Gastrocnemius medialis (tissue), 4 donors: ENCODE measurements at regions not wholly inside any gene's neighbourhood (a gene's known extent, or its start where the extent isn't known, plus 50 kb on each side); places are given as distances from the start of the nearest gene placed in this dataset.

ENCODE experiments used
- ATAC-seq, 2 donors: fragments of 150-250 bp; one replicate each; pipeline ENCODE4 v1.9.1; 2016
- DNase-seq, 2 donors: peaks; one replicate each; pipeline ENCODE4 v3.0.0-alpha.2; 2019
- H3K27ac ChIP-seq, 4 donors: fragments of 200-600 bp; sonication (generic); 1 replicate in 1 of 4; 2 replicates in 3 of 4; pipeline ENCODE4 v1.5.1; 2016 to 2018; ENCODE audit warnings: mild to moderate bottlenecking in 2 of 4, moderate library complexity in 1 of 4
- H3K27me3 ChIP-seq, 3 donors: fragments of 200-600 bp; sonication (generic) in 2 of 3; 1 replicate in 1 of 3; 2 replicates in 2 of 3; pipeline versions ENCODE4 v1.5.1 to v1.6.0; 2016 to 2019; ENCODE audit warnings: mild to moderate bottlenecking in 1 of 3, moderate library complexity in 1 of 3
- H3K36me3 ChIP-seq, 2 donors: fragments of 200-600 bp; sonication (generic) in 1 of 2; one replicate each; pipeline ENCODE4 v1.5.1; 2017 to 2018
- H3K4me1 ChIP-seq, 2 donors: fragments of 200-600 bp; sonication (generic) in 1 of 2; one replicate each; pipeline ENCODE4 v1.5.1; 2016 to 2017; ENCODE audit warnings: mild to moderate bottlenecking in 2 of 2
- H3K4me3 ChIP-seq, 4 donors: fragments of 200-600 bp; sonication (generic) in 3 of 4; 1 replicate in 1 of 4; 2 replicates in 3 of 4; pipeline ENCODE4 v1.5.1; 2016 to 2019; ENCODE audit warnings: mild to moderate bottlenecking in 2 of 4
- H3K9me3 ChIP-seq, 3 donors: fragments of 200-600 bp; sonication (generic) in 2 of 3; 1 replicate in 1 of 3; 2 replicates in 2 of 3; pipeline ENCODE4 v1.5.1; 2016 to 2019
- POLR2A ChIP-seq, 2 donors: fragments of 450-650 bp; IDR thresholded peaks; one replicate each; pipeline ENCODE4 v1.6.1; 2017; ENCODE audit warnings: antibody characterized with exemption in 2 of 2, mild to moderate bottlenecking in 2 of 2, moderate library complexity in 2 of 2
- in situ Hi-C, 4 donors: fragments of 200-750 bp; cut with MboI; loops; one replicate each; pipeline versions ENCODE4 v1.15.0 to v1.8.0; 2017; ENCODE audit warnings: low sequenced_read_pairs in 4 of 4
- intact Hi-C: fragments of 100-400 bp; cut with DNase I; formaldehyde crosslinking; loops from one replicate; pipeline ENCODE4 v1.15.1; 2023; ENCODE audit warnings: low total_unique reads
- TF ChIP-seq, protein P1 (sequence below), 5 experiments: fragments of 450-650 bp in 3 of 5; fragments of 200-600 bp in 2 of 5; sonication (generic) in 2 of 5; IDR thresholded peaks in 4 of 5; conservative IDR thresholded peaks in 1 of 5; 1 replicate in 4 of 5; 2 replicates in 1 of 5; pipeline ENCODE4 v1.5.1; 2016 to 2019; ENCODE audit warnings: antibody characterized with exemption in 5 of 5, mild to moderate bottlenecking in 3 of 5, moderate library complexity in 3 of 5

DNA sequence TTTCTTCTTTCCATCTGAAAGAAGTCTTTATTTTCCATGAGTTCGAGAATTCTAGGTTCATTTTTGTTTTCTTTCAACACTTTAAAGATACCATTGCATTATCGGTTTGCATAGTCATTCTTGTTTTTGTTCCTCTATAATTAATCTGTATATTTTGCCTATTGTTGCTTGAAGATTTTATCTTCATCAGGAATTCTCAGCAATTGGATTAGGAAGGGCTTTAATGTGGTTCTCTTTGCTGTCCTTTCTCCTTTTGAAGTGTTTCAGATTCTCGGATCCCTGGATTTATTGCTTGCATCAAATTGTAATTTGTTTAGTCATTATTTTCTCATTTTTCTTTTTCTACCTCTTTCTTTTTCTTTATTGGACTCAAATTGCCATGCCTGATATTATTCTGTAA, 609.8 kb downstream of the TLR4 start:
- Histone ChIP-seq H3K9me3 (no peaks in the 10 kb centered on the region), H3K36me3 (no peaks in the 10 kb centered on the region), H3K4me3 (no peak overlapping the region), H3K27me3 (no peaks in the 10 kb centered on the region), H3K27ac (no peak overlapping the region), H3K4me1 (no peaks in the 10 kb centered on the region)
- no peak for ATAC-seq
- TF ChIP-seq, protein P1, sequence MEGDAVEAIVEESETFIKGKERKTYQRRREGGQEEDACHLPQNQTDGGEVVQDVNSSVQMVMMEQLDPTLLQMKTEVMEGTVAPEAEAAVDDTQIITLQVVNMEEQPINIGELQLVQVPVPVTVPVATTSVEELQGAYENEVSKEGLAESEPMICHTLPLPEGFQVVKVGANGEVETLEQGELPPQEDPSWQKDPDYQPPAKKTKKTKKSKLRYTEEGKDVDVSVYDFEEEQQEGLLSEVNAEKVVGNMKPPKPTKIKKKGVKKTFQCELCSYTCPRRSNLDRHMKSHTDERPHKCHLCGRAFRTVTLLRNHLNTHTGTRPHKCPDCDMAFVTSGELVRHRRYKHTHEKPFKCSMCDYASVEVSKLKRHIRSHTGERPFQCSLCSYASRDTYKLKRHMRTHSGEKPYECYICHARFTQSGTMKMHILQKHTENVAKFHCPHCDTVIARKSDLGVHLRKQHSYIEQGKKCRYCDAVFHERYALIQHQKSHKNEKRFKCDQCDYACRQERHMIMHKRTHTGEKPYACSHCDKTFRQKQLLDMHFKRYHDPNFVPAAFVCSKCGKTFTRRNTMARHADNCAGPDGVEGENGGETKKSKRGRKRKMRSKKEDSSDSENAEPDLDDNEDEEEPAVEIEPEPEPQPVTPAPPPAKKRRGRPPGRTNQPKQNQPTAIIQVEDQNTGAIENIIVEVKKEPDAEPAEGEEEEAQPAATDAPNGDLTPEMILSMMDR (IDR thresholded peaks at IDR 0.05 in 4 of 5, conservative IDR thresholded peaks at IDR 0.05 in 1 of 5): no peak
- no peak for TF ChIP-seq POLR2A (IDR thresholded peaks at IDR 0.05)
- intact Hi-C loops (no loop called here), in situ Hi-C loops (no loop called here)
- no peak for DNase-seq

DNA sequence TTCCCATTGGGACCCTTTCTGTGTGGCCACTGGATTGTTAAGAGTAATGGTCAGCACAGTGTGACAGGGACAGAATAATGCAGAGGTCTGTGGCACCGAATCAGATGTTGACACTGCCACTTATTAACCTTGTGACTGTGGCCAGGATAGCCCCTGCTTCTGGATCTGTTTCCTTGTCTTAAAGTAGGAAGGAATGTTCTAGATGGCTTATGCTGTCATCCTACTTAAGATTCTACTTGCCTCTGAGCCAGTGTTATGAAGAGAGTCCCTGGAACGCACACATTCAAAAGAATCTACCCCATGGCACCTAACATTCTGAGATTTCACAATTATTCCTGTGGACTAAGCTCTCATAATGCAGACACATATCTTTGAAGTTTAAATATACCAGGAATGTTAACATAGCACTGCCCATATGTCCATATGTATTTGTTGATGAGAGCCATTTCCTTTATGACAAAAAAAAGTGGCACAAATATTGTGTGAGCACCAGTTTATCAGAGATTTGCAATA, 612.7 kb downstream of the TLR4 start:
- no peaks in the 10 kb centered on the region for H3K4me1 ChIP-seq
- intact Hi-C loops: no loop called here
- no peaks in the 10 kb centered on the region for H3K27me3 ChIP-seq
- TF ChIP-seq, protein P1 (IDR thresholded peaks at IDR 0.05 in 4 of 5, conservative IDR thresholded peaks at IDR 0.05 in 1 of 5): no peak
- TF ChIP-seq POLR2A (IDR thresholded peaks at IDR 0.05): no peak
- H3K4me3 ChIP-seq: no peak overlapping the region
- DNase-seq (no peak), ATAC-seq (no peak)
- no peaks in the 10 kb centered on the region for H3K36me3 ChIP-seq
- in situ Hi-C loops: no loop called here
- H3K9me3 ChIP-seq: no peaks in the 10 kb centered on the region
- no peak overlapping the region for H3K27ac ChIP-seq

DNA sequence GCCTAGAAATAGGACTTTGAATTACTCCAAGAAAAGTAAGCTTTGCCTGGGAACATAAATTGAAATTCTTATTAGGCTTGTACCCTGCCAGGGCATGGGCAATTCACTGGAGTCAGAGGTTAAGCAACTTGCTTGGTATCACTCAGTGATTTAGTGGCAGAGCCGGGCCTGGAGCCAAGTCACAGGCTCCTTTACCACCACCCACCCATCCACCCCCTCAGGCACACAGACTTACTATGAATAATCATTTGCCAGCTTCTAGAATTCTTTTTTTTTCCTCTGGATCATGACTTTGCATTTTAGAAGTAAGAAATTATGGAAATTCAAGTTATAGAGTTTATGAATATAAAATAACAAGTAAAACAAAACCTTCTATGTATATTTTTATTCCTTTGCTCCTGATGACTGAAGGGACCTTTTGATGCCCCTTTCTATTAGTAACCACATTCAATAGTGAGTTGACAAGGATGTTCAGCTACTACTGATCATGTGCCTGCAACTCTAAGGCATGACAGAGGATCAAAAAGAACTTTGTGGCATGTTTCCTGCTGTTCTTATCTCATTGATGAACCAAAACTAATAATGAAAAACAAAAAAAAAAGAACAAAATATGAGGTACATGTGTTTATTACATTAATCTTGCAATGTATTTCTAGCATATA, 614.7 kb downstream of the TLR4 start:
- intact Hi-C loops: no loop called here
- H3K27me3 ChIP-seq: no peaks in the 10 kb centered on the region
- TF ChIP-seq, protein P1 (IDR thresholded peaks at IDR 0.05 in 4 of 5, conservative IDR thresholded peaks at IDR 0.05 in 1 of 5): no peak
- no peak for TF ChIP-seq POLR2A (IDR thresholded peaks at IDR 0.05)
- no peak overlapping the region for H3K27ac ChIP-seq
- no peak for ATAC-seq
- in situ Hi-C loops: no loop called here
- H3K9me3 ChIP-seq: no peaks in the 10 kb centered on the region
- DNase-seq: no peak
- H3K4me1 ChIP-seq: no peaks in the 10 kb centered on the region
- no peaks in the 10 kb centered on the region for H3K36me3 ChIP-seq
- no peak overlapping the region for H3K4me3 ChIP-seq

DNA sequence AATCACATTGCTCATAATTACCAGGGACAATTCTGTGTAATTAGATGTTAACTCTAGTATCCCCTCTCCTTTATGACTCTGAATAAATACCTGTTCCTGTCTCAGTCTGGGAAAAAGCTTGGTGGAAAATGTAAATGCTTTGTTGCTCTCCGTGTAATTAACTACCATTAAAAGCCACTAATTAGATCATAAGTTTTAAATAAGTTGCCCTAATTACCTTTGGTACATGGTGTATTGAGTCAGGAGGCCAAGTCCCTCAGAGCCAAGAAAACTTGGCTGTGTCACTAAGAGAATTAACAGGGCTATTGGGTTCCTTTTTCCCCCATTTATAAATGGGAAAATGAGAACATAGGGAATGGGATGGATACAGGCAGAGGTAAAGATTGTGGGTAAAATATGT, 617.6 kb downstream of the TLR4 start:
- ATAC-seq: no peak
- H3K9me3 ChIP-seq: no peaks in the 10 kb centered on the region
- H3K27me3 ChIP-seq: no peaks in the 10 kb centered on the region
- TF ChIP-seq, protein P1 (IDR thresholded peaks at IDR 0.05 in 4 of 5, conservative IDR thresholded peaks at IDR 0.05 in 1 of 5): no peak
- H3K4me3 ChIP-seq: no peak overlapping the region
- in situ Hi-C loops: no loop called here
- no peaks in the 10 kb centered on the region for H3K4me1 ChIP-seq
- no peaks in the 10 kb centered on the region for H3K36me3 ChIP-seq
- DNase-seq: no peak
- no peak overlapping the region for H3K27ac ChIP-seq
- intact Hi-C loops: no loop called here

DNA sequence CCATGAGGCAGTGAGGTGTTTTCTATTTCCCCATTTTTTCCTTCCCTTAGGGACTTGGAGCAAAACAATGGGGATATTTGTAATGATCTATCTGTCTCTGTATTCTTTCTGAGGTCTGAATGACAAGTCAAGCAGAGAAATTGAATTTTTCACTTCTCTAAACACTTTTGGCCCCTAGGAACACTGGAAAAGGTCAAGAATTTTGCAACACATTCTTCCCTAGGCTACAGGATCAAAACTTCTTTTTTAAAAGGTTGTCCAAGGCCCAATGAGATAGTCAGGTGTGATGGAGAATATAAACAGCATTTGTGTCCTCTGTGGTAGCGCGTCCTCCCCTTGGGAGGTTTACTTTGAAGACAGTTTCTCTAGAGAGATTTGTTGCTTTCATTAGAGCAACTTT, 620.5 kb downstream of the TLR4 start:
- ATAC-seq (no peak), DNase-seq (no peak)
- no peaks in the 10 kb centered on the region for H3K27me3 ChIP-seq
- H3K4me3 ChIP-seq: no peak overlapping the region
- intact Hi-C loops: no loop called here
- TF ChIP-seq POLR2A (IDR thresholded peaks at IDR 0.05): no peak
- TF ChIP-seq, protein P1 (IDR thresholded peaks at IDR 0.05 in 4 of 5, conservative IDR thresholded peaks at IDR 0.05 in 1 of 5): no peak
- no peaks in the 10 kb centered on the region for H3K9me3 ChIP-seq
- no peak overlapping the region for H3K27ac ChIP-seq
- H3K4me1 ChIP-seq: no peaks in the 10 kb centered on the region
- H3K36me3 ChIP-seq: no peaks in the 10 kb centered on the region
- in situ Hi-C loops: no loop called here
